HCT116 (cell line): ENCODE measurements at regions not wholly inside any gene's neighbourhood (a gene's known extent, or its start where the extent isn't known, plus 50 kb on each side); places are given as distances from the start of the nearest gene placed in this dataset.

ENCODE experiments used
- ATAC-seq: fragments of 200-7000 bp; cut with Tn5 transposase; 2 replicates; pipeline ENCODE4 v1.9.1; 2020; ENCODE audit warnings: mild to moderate bottlenecking, moderate library complexity
- BruUV-seq: library from RNA; stranded (reverse); fragments of 400-500 nt; replicated peaks from 2 replicates; lab custom pipeline; 2021; lab: Mats Ljungman, UMichigan
- CTCF ChIA-PET: fragments of 300-600 bp; sonication (Branson Sonifier 250); formaldehyde crosslinking; loops from one replicate; lab custom pipeline; 2021; ENCODE audit warnings: antibody characterized with exemption; lab: Charles Lee
- POLR2A ChIA-PET: fragments of 300-600, 350-600 bp; sonication (Branson Sonifier 250); formaldehyde crosslinking; loops from one replicate; lab custom pipeline; 2021; ENCODE audit warnings: antibody characterized with exemption; lab: Charles Lee
- RAD21 ChIA-PET, 2 experiments: fragments of 300-600 bp; sonication (Branson Sonifier 250); formaldehyde crosslinking; loops; one replicate each; lab custom pipeline; 2023; ENCODE audit warnings: low total read pairs in 2 of 2; ENCODE audit not compliant: uncharacterized antibody in 2 of 2, unreplicated experiment in 2 of 2, low non-redundant PET in 1 of 2; lab: Charles Lee
- DNase-seq: peaks from one replicate; pipeline ENCODE4 v3.0.0-alpha.2; 2010; ENCODE audit warnings: low read depth, low spot score
- H2AFZ ChIP-seq: fragments of 200-600 bp; shearing (Covaris generic), sonication (generic); 2 replicates; pipeline ENCODE4 v1.6.1; 2017; ENCODE audit warnings: low read depth, mixed run types, mixed read lengths, antibody characterized with exemption, low read length; ENCODE audit not compliant: poor library complexity, severe bottlenecking
- H3K27ac ChIP-seq: 2 replicates; pipeline ENCODE4 v1.5.1; 2012; ENCODE audit warnings: low read depth, low read length
- H3K27me3 ChIP-seq: fragments of 200-600 bp; sonication (generic); 2 replicates; pipeline ENCODE4 v1.6.1; 2016; ENCODE audit warnings: mixed run types, low read length, mixed read lengths; ENCODE audit not compliant: insufficient read depth
- H3K36me3 ChIP-seq, 2 experiments: fragments of 200-500 bp in 1 of 2; fragments of 200-600 bp in 1 of 2; sonication (Bioruptor generic) in 1 of 2; sonication (generic) in 1 of 2; 2 replicates each; pipeline versions ENCODE4 v1.5.1 to v1.6.1; 2014 to 2016; ENCODE audit warnings: low read length in 2 of 2, inconsistent platforms in 1 of 2, mixed read lengths in 1 of 2, mixed run types in 1 of 2; ENCODE audit not compliant: insufficient read depth in 2 of 2, control insufficient read depth in 1 of 2
- H3K4me1 ChIP-seq, 2 experiments: fragments of 200-600 bp in 1 of 2; sonication (generic) in 1 of 2; 2 replicates each; pipeline versions ENCODE4 v1.5.1 to v1.6.1; 2012 to 2017; ENCODE audit warnings: low read length in 2 of 2, inconsistent platforms in 1 of 2, mild to moderate bottlenecking in 1 of 2, mixed read lengths in 1 of 2, mixed run types in 1 of 2, moderate library complexity in 1 of 2; ENCODE audit not compliant: insufficient read depth in 2 of 2, control insufficient read depth in 1 of 2
- H3K4me2 ChIP-seq: fragments of 200-600 bp; sonication (generic); 2 replicates; pipeline ENCODE4 v1.6.1; 2017; ENCODE audit warnings: mixed run types, low read length, mixed read lengths
- H3K4me3 ChIP-seq, 2 experiments: fragments of 200-600 bp in 1 of 2; sonication (generic) in 1 of 2; replicated peaks in 1 of 2; 2 replicates each; pipeline ENCODE4 v1.5.1; 2011 to 2016; ENCODE audit warnings: low read length in 2 of 2, control low read depth in 1 of 2, low read depth in 1 of 2, mild to moderate bottlenecking in 1 of 2, mixed read lengths in 1 of 2, mixed run types in 1 of 2
- H3K79me2 ChIP-seq: fragments of 200-600 bp; sonication (generic); 2 replicates; pipeline ENCODE4 v1.6.1; 2017; ENCODE audit warnings: mild to moderate bottlenecking, mixed run types, low read length, moderate library complexity, mixed read lengths; ENCODE audit not compliant: insufficient read depth
- H3K9ac ChIP-seq: fragments of 200-600 bp; sonication (generic); 2 replicates; pipeline ENCODE4 v1.6.1; 2016; ENCODE audit warnings: low read length, mixed read lengths
- H3K9me2 ChIP-seq: fragments of 200-600 bp; sonication (generic), shearing (Covaris generic); 2 replicates; pipeline ENCODE4 v1.6.1; 2017; ENCODE audit warnings: mixed run types, mild to moderate bottlenecking, moderate library complexity; ENCODE audit not compliant: insufficient read depth
- H3K9me3 ChIP-seq, 2 experiments: fragments of 200-500 bp in 1 of 2; fragments of 200-600 bp in 1 of 2; sonication (Bioruptor generic) in 1 of 2; sonication (generic) in 1 of 2; 2 replicates each; pipeline ENCODE4 v1.6.1; 2014 to 2017; ENCODE audit warnings: low read length in 2 of 2, mixed read lengths in 2 of 2, inconsistent platforms in 1 of 2, low read depth in 1 of 2, mild to moderate bottlenecking in 1 of 2, mixed run types in 1 of 2, moderate library complexity in 1 of 2; ENCODE audit not compliant: control insufficient read depth in 1 of 2, insufficient read depth in 1 of 2
- H4K20me1 ChIP-seq: fragments of 200-600 bp; sonication (generic), shearing (Covaris generic); 2 replicates; pipeline ENCODE4 v1.6.1; 2017; ENCODE audit warnings: mixed run types, mild to moderate bottlenecking, moderate library complexity; ENCODE audit not compliant: insufficient read depth
- FOSL1 ChIP-seq: IDR thresholded peaks from 2 replicates; pipeline ENCODE4 v1.6.1; 2012; ENCODE audit warnings: low read depth
- JUND ChIP-seq: IDR thresholded peaks from 2 replicates; pipeline ENCODE4 v1.6.1; 2012
- POLR2A ChIP-seq: IDR thresholded peaks from 2 replicates; pipeline ENCODE4 v1.7.0; 2011; ENCODE audit warnings: borderline replicate concordance; ENCODE audit not compliant: insufficient read depth, insufficient read length; ENCODE audit errors: extremely low read depth
- RAD21 ChIP-seq: IDR thresholded peaks from 2 replicates; pipeline ENCODE4 v1.6.1; 2012; ENCODE audit warnings: low read depth, mild to moderate bottlenecking
- SP1 ChIP-seq: IDR thresholded peaks from 2 replicates; pipeline ENCODE4 v1.6.1; 2012; ENCODE audit warnings: low read depth
- SRF ChIP-seq: IDR thresholded peaks from 2 replicates; pipeline ENCODE4 v1.6.1; 2012; ENCODE audit warnings: low read depth
- ZNF274 ChIP-seq: fragments of 200-500 bp; sonication (Bioruptor generic); IDR thresholded peaks from 2 replicates; pipeline ENCODE4 v1.6.1; 2014; ENCODE audit warnings: mild to moderate bottlenecking, low read depth, low read length, inconsistent platforms
- intact Hi-C: fragments of 100-400 bp; cut with micrococcal nuclease; formaldehyde crosslinking; loops from 2 replicates; pipeline ENCODE4 v1.10.0; 2022

DNA sequence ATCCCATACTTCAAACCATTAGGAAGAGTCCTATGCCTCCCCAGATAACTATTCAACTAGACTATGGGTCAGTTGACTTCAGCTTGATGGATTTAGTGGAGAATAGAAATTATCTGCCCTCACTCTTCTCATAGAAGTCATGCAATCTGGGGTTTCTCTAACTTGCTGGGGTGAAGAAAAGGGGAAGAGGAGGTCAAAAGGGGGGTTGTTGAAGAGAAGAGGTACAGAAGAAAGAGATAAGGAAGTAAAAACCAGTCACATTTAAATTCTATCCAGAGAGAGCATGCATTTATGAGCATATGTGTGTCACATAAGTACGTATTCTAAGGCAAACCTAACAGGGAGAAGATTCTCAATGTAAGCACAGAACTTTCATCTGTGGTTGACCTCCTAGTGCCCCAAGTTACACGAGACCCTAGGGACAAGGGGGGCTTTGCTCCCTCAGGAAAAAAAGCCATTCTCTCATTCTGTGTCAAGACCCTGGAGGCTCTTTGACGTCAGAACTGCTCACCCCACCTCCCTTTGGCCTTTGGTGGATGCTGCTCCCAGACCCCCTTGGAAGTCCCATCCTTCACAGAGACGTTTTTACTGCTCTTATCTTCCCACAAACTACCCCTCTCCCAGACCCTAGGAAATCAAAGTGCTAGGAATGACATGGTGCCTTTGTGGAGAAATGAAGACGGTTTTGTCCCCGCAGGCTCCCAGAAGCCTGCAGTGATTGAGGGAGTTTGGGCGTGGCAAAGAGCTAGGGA is 236.8 kb upstream of the TNP1 start (continued):
- no peak for TF ChIP-seq SRF
- TF ChIP-seq SP1, result no peak
- no peak for TF ChIP-seq RAD21
- TF ChIP-seq JUND, result no peak
- TF ChIP-seq FOSL1, result no peak

DNA sequence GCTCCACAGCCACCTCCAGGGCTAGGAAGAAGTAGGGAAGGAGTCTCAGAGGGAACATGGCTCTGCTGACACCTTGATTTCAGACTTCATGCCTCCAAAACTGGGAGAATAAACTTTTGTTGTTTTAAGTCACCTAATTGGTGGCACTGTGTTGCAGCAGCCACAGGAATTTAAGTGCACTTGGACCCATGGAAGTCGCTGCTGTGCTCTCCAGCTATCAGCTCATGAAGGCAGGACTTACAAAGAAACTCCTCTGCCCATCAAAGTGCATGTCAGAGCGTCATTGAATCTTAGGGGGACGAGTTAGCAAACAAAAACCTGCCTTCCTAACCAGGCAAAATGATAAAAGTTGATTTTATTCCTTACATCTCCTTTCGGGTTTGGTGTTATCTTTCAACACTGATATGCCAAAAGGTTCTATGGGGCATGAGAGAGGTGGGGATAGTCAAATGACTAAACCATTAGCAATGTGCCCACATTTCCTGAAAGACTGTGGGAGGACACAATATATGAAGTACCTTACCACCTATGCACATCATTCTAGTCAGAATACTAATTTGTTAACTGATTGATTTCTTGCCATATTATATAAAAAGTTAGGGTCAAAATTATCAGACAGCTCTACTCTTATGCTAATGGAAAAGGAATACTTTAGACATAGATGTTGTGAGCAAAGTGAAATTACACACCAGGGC is 235.8 kb upstream of the TNP1 start:
- H3K79me2 ChIP-seq, result no peaks in the 10 kb centered on the region
- no peak overlapping the region for H3K27ac ChIP-seq
- no peak for DNase-seq
- H3K36me3 ChIP-seq, result no peaks in the 10 kb centered on the region
- H3K9me3 ChIP-seq, result no peaks in the 10 kb centered on the region
- no peaks in the 10 kb centered on the region for H4K20me1 ChIP-seq
- ChIA-PET CTCF (no interaction called here), POLR2A (no interaction called here), RAD21 (no interaction called here)
- no peak overlapping the region for H3K9ac ChIP-seq
- H3K4me1 ChIP-seq, result peaks cover 0 to 9% of the 10 kb centered on the region in 2 experiments; a peak in 1 of 4 replicates
- ATAC-seq, result no peak; the same call in 1 of the 2 replicates
- H3K4me3 ChIP-seq, result no peak overlapping the region
- no peaks in the 10 kb centered on the region for H3K9me2 ChIP-seq
- TF ChIP-seq ZNF274, result no peak
- no peak for TF ChIP-seq POLR2A
- intact Hi-C loops, result no loop called here
- no peak overlapping the region for H2AFZ ChIP-seq
- no peaks in the 10 kb centered on the region for H3K27me3 ChIP-seq
- no TSS peak for BruUV-seq
- no peak overlapping the region for H3K4me2 ChIP-seq
